HepG2 (cell line): ENCODE measurements at regions not wholly inside any gene's neighbourhood (a gene's known extent, or its start where the extent isn't known, plus 50 kb on each side); places are given as distances from the start of the nearest gene placed in this dataset.

Experiments
- ATAC-seq: fragments of 200-7000 bp; cut with Tn5 transposase; 3 replicates; pipeline ENCODE4 v1.9.1; 2020; ENCODE audit warnings: mild to moderate bottlenecking, moderate library complexity
- BruUV-seq: library from RNA; stranded (reverse); fragments of 400-500 nt; replicated peaks from 2 replicates; lab custom pipeline; 2021; lab: Mats Ljungman, UMichigan
- CTCF ChIA-PET: fragments of 300-600 bp; formaldehyde crosslinking; extraction: SDS; loops from one replicate; lab custom pipeline; 2021; ENCODE audit warnings: low total read pairs, inconsistent platforms, low intra/inter-chr PET ratio; lab: Yijun Ruan, JAX
- POLR2A ChIA-PET: fragments of 350-600 bp; sonication (Branson Sonifier 250); formaldehyde crosslinking; loops from one replicate; lab custom pipeline; 2020; ENCODE audit warnings: antibody characterized with exemption, inconsistent platforms; lab: Yijun Ruan, JAX
- DNase-seq: peaks from one replicate; pipeline ENCODE4 v3.0.0-alpha.2; 2015; ENCODE audit warnings: low spot score
- FAIRE-seq: peaks from 3 replicates; lab custom pipeline; 2011; peaks lifted over from hg19 to GRCh38; lab: Jason Lieb, UNC
- H2AFZ ChIP-seq: one replicate; pipeline ENCODE4 v1.6.1; 2011; ENCODE audit warnings: low read length, inconsistent platforms
- H3K27ac ChIP-seq: fragments of 300-600 bp; 3 replicates; pipeline ENCODE4 v1.8.0; 2011; ENCODE audit warnings: mixed run types, mild to moderate bottlenecking, mixed read lengths, low read length, inconsistent platforms; ENCODE audit not compliant: insufficient read depth; ENCODE audit errors: extremely low read length
- H3K27me3 ChIP-seq, 2 experiments: fragments of 200-600 bp in 1 of 2; 2 replicates in 1 of 2; 3 replicates in 1 of 2; pipeline versions ENCODE4 v1.6.0 to v1.8.0; 2011; ENCODE audit warnings: low read length in 2 of 2, mild to moderate bottlenecking in 2 of 2, moderate library complexity in 2 of 2, inconsistent platforms in 1 of 2; ENCODE audit not compliant: insufficient read depth in 2 of 2, control insufficient read depth in 1 of 2
- H3K36me3 ChIP-seq, 2 experiments: fragments of 200-600 bp in 1 of 2; replicated peaks in 1 of 2; 2 replicates in 1 of 2; 3 replicates in 1 of 2; pipeline versions ENCODE4 v1.5.1 to v1.8.0; 2011; ENCODE audit warnings: low read length in 2 of 2, inconsistent platforms in 1 of 2; ENCODE audit not compliant: insufficient read depth in 2 of 2, control insufficient read depth in 1 of 2
- H3K4me1 ChIP-seq: 2 replicates; pipeline ENCODE4 v1.5.1; 2012; ENCODE audit warnings: low read length, inconsistent platforms; ENCODE audit not compliant: insufficient read depth
- H3K4me2 ChIP-seq: 2 replicates; pipeline ENCODE4 v1.6.0; 2011; ENCODE audit warnings: low read depth, low read length, inconsistent platforms
- H3K4me3 ChIP-seq, 3 experiments: fragments of 200-600 bp in 1 of 3; sonication (generic), shearing (Covaris generic) in 1 of 3; replicated peaks in 1 of 3; 2 replicates each; pipeline ENCODE4 v1.5.1; 2011 to 2016; ENCODE audit warnings: low read length in 3 of 3, inconsistent platforms in 2 of 3, low read depth in 2 of 3, mild to moderate bottlenecking in 2 of 3, control low read depth in 1 of 3, mixed read lengths in 1 of 3; ENCODE audit not compliant: insufficient read depth in 1 of 3
- H3K79me2 ChIP-seq: one replicate; pipeline ENCODE4 v1.6.1; 2011; ENCODE audit warnings: low read length, inconsistent platforms; ENCODE audit not compliant: insufficient read depth
- H3K9ac ChIP-seq: 2 replicates; pipeline ENCODE4 v1.6.0; 2011; ENCODE audit warnings: mild to moderate bottlenecking, low read depth, low read length, inconsistent platforms; ENCODE audit not compliant: insufficient read depth
- H3K9me3 ChIP-seq: 2 replicates; pipeline ENCODE4 v1.5.1; 2012; ENCODE audit warnings: mild to moderate bottlenecking, low read length
- H4K20me1 ChIP-seq: 2 replicates; pipeline ENCODE4 v1.6.0; 2011; ENCODE audit warnings: inconsistent platforms, mild to moderate bottlenecking, low read length, moderate library complexity; ENCODE audit not compliant: insufficient read depth
- EP300 ChIP-seq, 3 experiments: sonication (generic) in 1 of 3; formaldehyde crosslinking in 1 of 3; IDR thresholded peaks; 2 replicates each; pipeline versions ENCODE4 v1.5.1 to v1.6.1; 2011 to 2020; ENCODE audit warnings: low read depth in 2 of 3, low read length in 2 of 3, borderline replicate concordance in 1 of 3, improper control_type of control experiment in 1 of 3, mild to moderate bottlenecking in 1 of 3, missing genetic modification reagents in 1 of 3, moderate library complexity in 1 of 3
- FOXA1 ChIP-seq, 2 experiments: fragments of 450-650 bp in 1 of 2; sonication (generic) in 1 of 2; formaldehyde crosslinking in 1 of 2; IDR thresholded peaks; 2 replicates each; pipeline versions ENCODE4 v1.4.0 to v1.6.1; 2016 to 2020; ENCODE audit warnings: missing genetic modification reagents in 1 of 2
- KMT2B ChIP-seq: IDR thresholded peaks from 2 replicates; pipeline ENCODE4 v1.6.1; 2016; ENCODE audit warnings: missing genetic modification reagents, missing compliant biosample characterization
- MNT ChIP-seq: fragments of 450-650 bp; IDR thresholded peaks from 2 replicates; pipeline ENCODE4 v1.6.1; 2016
- MXI1 ChIP-seq: IDR thresholded peaks from 3 replicates; pipeline ENCODE4 v1.6.1; 2012; ENCODE audit warnings: low read depth, low read length, inconsistent platforms, borderline replicate concordance
- RFX5 ChIP-seq: IDR thresholded peaks from 2 replicates; pipeline ENCODE4 v1.6.1; 2011; ENCODE audit warnings: low read depth, low read length, improper control_type of control experiment
- RFXAP ChIP-seq: sonication (generic); formaldehyde crosslinking; IDR thresholded peaks from 2 replicates; pipeline ENCODE4 v1.4.0; 2020; ENCODE audit warnings: missing genetic modification reagents, borderline replicate concordance
- RNF2 ChIP-seq: fragments of 450-650 bp; conservative IDR thresholded peaks from 2 replicates; pipeline ENCODE4 v1.6.1; 2016; ENCODE audit warnings: low read depth
- ZNF282 ChIP-seq: fragments of 450-650 bp; IDR thresholded peaks from 2 replicates; pipeline ENCODE4 v1.6.1; 2018; ENCODE audit not compliant: partially characterized antibody
- ZNF446 ChIP-seq: sonication (generic); formaldehyde crosslinking; IDR thresholded peaks from 2 replicates; pipeline ENCODE4 v1.5.0; 2020; ENCODE audit warnings: mild to moderate bottlenecking, missing genetic modification reagents
- ZNF552 ChIP-seq: sonication (generic); formaldehyde crosslinking; IDR thresholded peaks from 2 replicates; pipeline ENCODE4 v1.9.0; 2022; ENCODE audit warnings: missing genetic modification reagents, mild to moderate bottlenecking, borderline replicate concordance
- WGBS: methylation state at CpG from one replicate; pipeline ENCODE4 v1.1.6; 2017; ENCODE audit warnings: low lambda C conversion rate; 5-methylcytosine and 5-hydroxymethylcytosine counted together
- in situ Hi-C: cut with HindIII; loops from 2 replicates; pipeline ENCODE4 v1.10.0; 2017; ENCODE audit warnings: low pct_unique_long_range_greater_than_20kb; ENCODE audit not compliant: extremely low pct_ligation_motif_present
- intact Hi-C: fragments of 100-400 bp; cut with micrococcal nuclease; formaldehyde crosslinking; loops from one replicate; pipeline ENCODE4 v1.10.0; 2022; ENCODE audit not compliant: unreplicated experiment

- ATAC-seq: no peak
- no peaks in the 10 kb centered on the region for H3K9me3 ChIP-seq
- H4K20me1 ChIP-seq: no peaks in the 10 kb centered on the region
- no peak overlapping the region for H3K9ac ChIP-seq
- no peaks in the 10 kb centered on the region for H3K79me2 ChIP-seq
- in situ Hi-C loops (no loop called here), intact Hi-C loops (no loop called here)
- ChIA-PET CTCF (no interaction called here), POLR2A (no interaction called here)
- BruUV-seq: no TSS peak
- peaks cover 52% of the 10 kb centered on the region for H3K4me1 ChIP-seq
- H3K4me3 ChIP-seq: no peak overlapping the region
- H3K4me2 ChIP-seq: no peak overlapping the region
- no peaks in the 10 kb centered on the region for H3K36me3 ChIP-seq
- FAIRE-seq: no peak
- no peaks in the 10 kb centered on the region for H3K27me3 ChIP-seq
- 91% methylated on average over 6 of the region's 6 CpGs for WGBS
- H2AFZ ChIP-seq: no peak overlapping the region
- DNase-seq: no peak
- TF ChIP-seq ZNF446 (CRISPR knock-in tag) (no peak), KMT2B (CRISPR knock-in tag) (no peak), RFX5 (no peak), RNF2 (no peak), RFXAP (CRISPR knock-in tag) (no peak), ZNF552 (CRISPR knock-in tag) (no peak), MNT (no peak), MXI1 (no peak), ZNF282 (no peak), EP300 (IDR thresholded peaks at IDR 0.05; ENCODE audit: low read depth in 2 of 2, low read length in 2 of 2) (no peak), EP300 (CRISPR knock-in tag; IDR thresholded peaks at IDR 0.05; ENCODE audit: borderline replicate concordance) (no peak), FOXA1 (IDR thresholded peaks at IDR 0.05) (no peak), FOXA1 (CRISPR knock-in tag; IDR thresholded peaks at IDR 0.05) (no peak)
- H3K27ac ChIP-seq: no peak overlapping the region
Measured at GRCh38 chr16:87238361-87238715, 78.9 kb downstream of the C16orf95 start.
